ENCODE measurements at regions not wholly inside any gene's neighbourhood (a gene's known extent, or its start where the extent isn't known, plus 50 kb on each side); places are given as distances from the start of the nearest gene placed in this dataset.

DNA sequence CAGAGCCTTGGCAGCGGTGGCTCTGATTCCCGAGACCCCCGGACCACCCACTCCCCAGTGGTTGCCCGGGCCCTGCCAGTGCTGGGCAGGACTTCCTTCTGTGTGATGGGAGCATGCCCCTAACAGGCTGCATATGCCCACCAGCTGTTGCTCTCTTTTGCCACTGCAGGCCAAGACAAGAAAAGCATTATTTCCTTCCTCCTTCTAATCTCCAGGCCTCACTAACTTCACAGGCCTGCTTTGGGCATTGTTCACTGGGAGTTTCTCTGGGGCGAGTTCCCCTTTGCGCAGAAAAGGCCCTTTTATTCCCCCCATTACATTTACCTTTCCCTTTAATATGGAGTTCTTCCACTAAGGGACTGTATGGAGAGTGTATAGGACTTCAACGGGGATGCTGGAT is 249.1 kb upstream of the SIX2 start:
- TF ChIP-seq, protein P1, sequence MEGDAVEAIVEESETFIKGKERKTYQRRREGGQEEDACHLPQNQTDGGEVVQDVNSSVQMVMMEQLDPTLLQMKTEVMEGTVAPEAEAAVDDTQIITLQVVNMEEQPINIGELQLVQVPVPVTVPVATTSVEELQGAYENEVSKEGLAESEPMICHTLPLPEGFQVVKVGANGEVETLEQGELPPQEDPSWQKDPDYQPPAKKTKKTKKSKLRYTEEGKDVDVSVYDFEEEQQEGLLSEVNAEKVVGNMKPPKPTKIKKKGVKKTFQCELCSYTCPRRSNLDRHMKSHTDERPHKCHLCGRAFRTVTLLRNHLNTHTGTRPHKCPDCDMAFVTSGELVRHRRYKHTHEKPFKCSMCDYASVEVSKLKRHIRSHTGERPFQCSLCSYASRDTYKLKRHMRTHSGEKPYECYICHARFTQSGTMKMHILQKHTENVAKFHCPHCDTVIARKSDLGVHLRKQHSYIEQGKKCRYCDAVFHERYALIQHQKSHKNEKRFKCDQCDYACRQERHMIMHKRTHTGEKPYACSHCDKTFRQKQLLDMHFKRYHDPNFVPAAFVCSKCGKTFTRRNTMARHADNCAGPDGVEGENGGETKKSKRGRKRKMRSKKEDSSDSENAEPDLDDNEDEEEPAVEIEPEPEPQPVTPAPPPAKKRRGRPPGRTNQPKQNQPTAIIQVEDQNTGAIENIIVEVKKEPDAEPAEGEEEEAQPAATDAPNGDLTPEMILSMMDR (IDR thresholded peaks at IDR 0.05; ENCODE audit: low read length), result no peak
- no peak for TF ChIP-seq EZH2 (optimal IDR thresholded peaks at IDR 0.05; ENCODE audit: low read depth, low read length)
- no peak for TF ChIP-seq EZH2phosphoT487 (IDR thresholded peaks at IDR 0.05; ENCODE audit: low read length)
